Activated naive CD4-positive, alpha-beta T cell treated with anti-CD3 and anti-CD28 coated beads, Interleukin-2, amount 50 U/mL, for 72 hours (primary cell): ENCODE measurements at regions not wholly inside any gene's neighbourhood (a gene's known extent, or its start where the extent isn't known, plus 50 kb on each side); places are given as distances from the start of the nearest gene placed in this dataset.

Experiments
- ATAC-seq, 2 donors: fragments of 150-1000 bp; cut with Tn5 transposase; 2 replicates each; pipeline ENCODE4 v1.10.0; 2021; ENCODE audit warnings: mild to moderate bottlenecking in 2 of 2, moderate library complexity in 2 of 2
- DNase-seq, 2 donors: peaks; one replicate each; pipeline ENCODE4 v3.0.0; 2021 to 2022; ENCODE audit warnings: low spot score in 2 of 2
- H3K27ac Mint-ChIP-seq, 2 donors: one replicate each; pipeline ENCODE4 v1.8.0; 2022; ENCODE audit warnings: mild to moderate bottlenecking in 2 of 2, mixed read lengths in 2 of 2
- H3K36me3 Mint-ChIP-seq, 2 donors: one replicate each; pipeline ENCODE4 v1.8.0; 2022; ENCODE audit warnings: mixed read lengths in 2 of 2
- H3K9me3 Mint-ChIP-seq, 2 donors: one replicate each; pipeline ENCODE4 v1.8.0; 2022; ENCODE audit warnings: mixed read lengths in 2 of 2

GRCh38 chr13:53694814-53695532 is 666.4 kb downstream of the OLFM4 start:
- H3K36me3 Mint-ChIP-seq, result peaks cover 0 to 7% of the 10 kb centered on the region in 2 donors
- no peak for ATAC-seq
- peaks cover 20 to 23% of the 10 kb centered on the region in 2 donors for H3K9me3 Mint-ChIP-seq
- H3K27ac Mint-ChIP-seq, result no peak overlapping the region
- DNase-seq, result no peak

DNA sequence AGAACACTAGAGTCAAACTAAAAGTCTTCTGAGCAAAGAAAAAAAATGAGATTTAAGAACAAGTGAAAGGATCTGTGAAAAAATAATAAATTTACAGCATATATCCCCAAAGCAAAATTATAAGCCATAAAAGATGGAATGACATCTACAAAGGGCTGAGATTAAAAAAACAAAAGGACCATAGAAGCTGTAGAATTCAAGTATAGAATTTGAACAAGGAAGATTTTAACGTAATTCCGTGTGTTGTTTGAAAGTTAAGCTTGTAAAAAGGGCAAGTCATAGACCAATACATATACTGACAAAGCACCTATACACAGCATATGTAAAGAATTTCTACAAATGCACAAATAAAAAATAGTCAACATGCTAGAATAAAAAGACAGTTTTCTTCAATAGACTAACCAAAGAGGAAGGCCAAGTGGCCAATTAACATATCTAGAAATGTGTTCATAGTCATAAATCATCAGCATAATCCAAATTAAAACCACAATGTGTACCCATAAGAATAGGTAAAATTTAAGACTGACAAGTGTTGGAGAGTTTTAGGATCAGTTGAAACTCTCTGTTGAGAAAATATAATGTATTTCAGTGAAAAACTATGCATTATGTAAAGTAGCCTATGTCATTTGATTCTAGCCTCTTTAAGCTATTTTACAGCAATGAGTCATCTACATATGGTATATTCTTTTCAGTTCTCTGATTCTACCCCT is 674.9 kb downstream of the OLFM4 start:
- Mint-ChIP-seq H3K27ac (no peak overlapping the region), H3K36me3 (peaks cover 0 to 7% of the 10 kb centered on the region in 2 donors), H3K9me3 (peaks cover 20 to 33% of the 10 kb centered on the region in 2 donors)
- DNase-seq (no peak), ATAC-seq (no peak)

GRCh38 chr13:53719281-53719680 is 690.7 kb downstream of the OLFM4 start:
- Mint-ChIP-seq H3K27ac (no peak overlapping the region), H3K9me3 (peaks cover 21% of the 10 kb centered on the region in 2 donors), H3K36me3 (peaks cover 0 to 9% of the 10 kb centered on the region in 2 donors)
- ATAC-seq, result no peak
- no peak for DNase-seq

- ATAC-seq (no peak), DNase-seq (no peak)
- no peaks in the 10 kb centered on the region for H3K36me3 Mint-ChIP-seq
- H3K27ac Mint-ChIP-seq, result no peak overlapping the region
- peaks cover 3 to 5% of the 10 kb centered on the region in 2 donors for H3K9me3 Mint-ChIP-seq
These were observed 704.1 kb downstream of the OLFM4 start for GRCh38 chr13:53732664-53733063.

DNA sequence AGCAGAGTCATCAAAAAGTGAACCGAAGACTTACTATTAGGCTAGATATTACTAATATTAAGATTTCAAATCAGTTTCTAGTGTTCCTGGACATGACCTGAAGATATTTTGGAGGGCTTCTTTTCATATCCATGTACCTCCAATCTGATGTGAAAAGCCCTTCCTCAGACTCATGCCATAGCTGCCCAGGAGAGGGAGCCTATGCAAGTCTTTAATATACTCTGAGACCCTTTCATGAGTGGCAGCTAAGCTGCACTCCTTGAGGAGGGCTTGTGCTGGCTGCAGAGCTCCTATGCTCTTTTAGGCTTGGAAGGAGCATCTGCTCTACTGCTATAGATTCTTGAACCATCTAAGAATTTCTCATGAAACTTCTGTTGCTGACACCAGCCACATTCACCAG is 715.3 kb downstream of the OLFM4 start:
- H3K27ac Mint-ChIP-seq, result no peak overlapping the region
- H3K9me3 Mint-ChIP-seq, result peaks cover 9 to 15% of the 10 kb centered on the region in 2 donors
- no peak for ATAC-seq
- no peaks in the 10 kb centered on the region for H3K36me3 Mint-ChIP-seq
- DNase-seq, result no peak

DNA sequence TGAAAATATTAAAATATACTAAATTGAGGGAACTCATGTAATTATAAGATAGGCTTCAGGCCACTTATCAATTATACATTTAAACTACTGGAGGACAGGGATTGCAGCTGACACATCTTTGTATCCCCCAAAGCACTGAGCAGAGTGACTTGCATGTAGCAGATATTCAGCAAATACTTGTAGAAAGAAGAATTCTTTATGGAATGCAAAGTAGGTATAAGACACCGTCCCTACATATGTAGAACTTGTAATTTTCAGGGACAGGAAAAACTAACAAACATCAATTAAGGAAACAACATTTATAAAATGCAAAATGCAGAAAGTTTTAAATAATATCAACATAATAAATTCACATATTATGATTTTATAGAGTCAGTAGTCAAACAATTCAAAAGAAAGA is 719.2 kb downstream of the OLFM4 start:
- Mint-ChIP-seq H3K36me3 (no peaks in the 10 kb centered on the region), H3K9me3 (peaks cover 18 to 22% of the 10 kb centered on the region in 2 donors), H3K27ac (no peak overlapping the region)
- ATAC-seq (no peak), DNase-seq (no peak)

DNA sequence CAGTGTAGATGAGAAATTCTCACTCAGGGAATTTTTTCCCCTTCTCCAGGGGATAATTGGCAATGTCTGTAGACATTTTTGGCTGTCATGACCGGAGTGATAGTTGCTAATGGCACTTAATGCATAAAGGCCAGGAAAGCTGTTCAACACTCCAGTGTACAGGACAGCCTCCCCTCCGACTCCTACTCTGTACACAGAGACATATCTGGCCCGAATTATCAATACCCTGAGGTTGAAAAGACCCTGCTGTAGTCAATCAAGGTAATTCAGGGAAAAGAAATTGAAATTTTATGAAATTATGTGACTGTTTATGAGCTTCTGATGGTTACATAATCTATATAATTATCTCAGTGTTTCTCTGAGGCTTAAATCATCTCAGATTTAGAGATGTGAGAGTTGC is 720.7 kb downstream of the OLFM4 start:
- no peak overlapping the region for H3K27ac Mint-ChIP-seq
- H3K9me3 Mint-ChIP-seq, result peaks cover 11 to 15% of the 10 kb centered on the region in 2 donors
- H3K36me3 Mint-ChIP-seq, result no peaks in the 10 kb centered on the region
- DNase-seq, result no peak
- ATAC-seq, result no peak

- peaks cover 5 to 13% of the 10 kb centered on the region in 2 donors for H3K9me3 Mint-ChIP-seq
- ATAC-seq, result no peak
- no peak for DNase-seq
- no peak overlapping the region for H3K27ac Mint-ChIP-seq
- H3K36me3 Mint-ChIP-seq, result peaks cover 0 to 4% of the 10 kb centered on the region in 2 donors
These were observed 730.4 kb downstream of the OLFM4 start for GRCh38 chr13:53759016-53759415.

DNA sequence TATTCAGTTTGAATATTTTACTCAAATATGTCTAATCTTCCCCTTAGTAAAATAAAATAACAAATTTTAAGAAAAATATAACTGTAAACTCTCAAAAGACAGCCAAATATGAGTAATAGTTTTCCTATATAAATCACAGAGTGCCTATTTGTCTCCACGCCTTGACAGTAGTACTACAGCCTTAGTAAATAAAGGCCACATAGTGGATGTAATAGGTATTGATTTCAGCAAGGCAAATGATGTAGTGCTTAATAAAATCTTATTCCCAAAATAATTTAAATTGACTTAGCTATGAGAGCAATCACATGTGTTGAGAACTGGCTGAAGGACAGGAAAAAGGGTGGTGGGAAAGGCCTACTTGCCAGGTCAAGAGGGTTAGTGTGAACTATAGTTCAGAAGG is 747.2 kb downstream of the OLFM4 start:
- H3K36me3 Mint-ChIP-seq, result no peaks in the 10 kb centered on the region
- no peak for ATAC-seq
- H3K9me3 Mint-ChIP-seq, result peaks cover 10 to 11% of the 10 kb centered on the region in 2 donors
- no peak overlapping the region for H3K27ac Mint-ChIP-seq
- no peak for DNase-seq

- peaks cover 4% of the 10 kb centered on the region in 2 donors for H3K9me3 Mint-ChIP-seq
- H3K27ac Mint-ChIP-seq, result no peak overlapping the region
- no peak for ATAC-seq
- no peaks in the 10 kb centered on the region for H3K36me3 Mint-ChIP-seq
- no peak for DNase-seq
These were observed 750.3 kb downstream of the OLFM4 start for GRCh38 chr13:53778937-53779336.

DNA sequence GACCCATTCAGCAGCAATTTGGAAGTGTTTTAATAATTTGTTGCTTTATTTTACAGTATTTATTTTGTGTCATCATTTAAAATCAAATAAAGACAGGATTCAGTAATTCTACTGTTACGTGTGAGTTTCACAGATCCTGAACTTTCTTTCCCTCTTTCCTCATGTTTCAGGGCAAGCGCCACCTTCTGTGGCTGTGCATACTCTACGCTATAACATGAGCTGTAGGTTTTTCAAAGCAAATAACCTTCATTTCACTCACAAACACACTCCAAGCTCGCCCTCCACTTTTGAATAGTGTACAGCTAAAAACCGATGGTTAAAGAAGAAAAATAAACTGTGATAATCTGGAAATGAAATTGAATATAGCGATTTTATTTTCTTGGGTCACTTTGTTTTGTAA is 753.3 kb downstream of the OLFM4 start:
- no peaks in the 10 kb centered on the region for H3K9me3 Mint-ChIP-seq
- H3K36me3 Mint-ChIP-seq, result no peaks in the 10 kb centered on the region
- DNase-seq (no peak), ATAC-seq (no peak)
- no peak overlapping the region for H3K27ac Mint-ChIP-seq

- no peak overlapping the region for H3K27ac Mint-ChIP-seq
- H3K36me3 Mint-ChIP-seq, result no peaks in the 10 kb centered on the region
- H3K9me3 Mint-ChIP-seq, result peaks cover 0 to 4% of the 10 kb centered on the region in 2 donors
- ATAC-seq, result no peak
- DNase-seq, result peak in 1 of 2 donors; percentile 7
These were observed 753.9 kb downstream of the OLFM4 start for GRCh38 chr13:53782488-53782961.

DNA sequence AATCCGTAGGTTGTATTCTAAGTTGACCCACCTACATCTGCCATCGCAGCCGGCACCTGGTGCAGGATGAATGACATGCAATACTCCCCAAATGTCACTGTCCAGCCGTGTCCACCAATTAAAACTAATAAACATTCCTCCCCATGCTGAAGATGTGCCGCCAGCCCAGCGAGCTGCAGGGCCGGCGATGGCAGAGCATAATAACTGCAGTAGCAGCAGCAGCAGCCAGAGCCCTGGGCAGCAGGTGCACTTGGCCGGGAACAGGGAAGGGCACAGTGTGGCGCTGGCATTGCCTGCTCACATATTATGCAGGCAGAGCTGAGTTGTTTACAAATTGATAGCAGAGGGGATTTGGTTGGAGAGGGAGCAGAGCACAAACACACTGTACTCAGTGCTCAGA is 754.9 kb downstream of the OLFM4 start:
- Mint-ChIP-seq H3K9me3 (peaks cover 0 to 4% of the 10 kb centered on the region in 2 donors), H3K36me3 (no peaks in the 10 kb centered on the region), H3K27ac (no peak overlapping the region)
- no peak for DNase-seq
- ATAC-seq, result no peak

DNA sequence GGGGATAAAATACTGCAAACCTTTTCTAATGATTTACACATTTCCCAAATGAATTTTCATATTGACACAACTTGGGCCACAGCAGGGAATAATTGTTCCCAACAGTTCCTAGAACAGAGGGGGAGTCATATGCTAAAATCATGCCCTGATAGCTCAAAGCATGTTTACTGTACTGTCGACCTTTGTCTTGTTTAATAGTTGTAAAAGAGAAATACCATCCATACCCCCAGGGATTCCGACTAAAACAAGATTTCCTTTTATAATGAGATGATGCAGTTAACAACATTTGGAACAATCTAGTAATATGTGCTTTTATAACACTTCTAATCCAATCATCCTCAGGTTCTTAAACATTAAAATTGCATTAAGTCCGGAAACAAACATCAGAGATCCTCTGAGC is 759.7 kb downstream of the OLFM4 start:
- DNase-seq (no peak), ATAC-seq (no peak)
- no peaks in the 10 kb centered on the region for H3K36me3 Mint-ChIP-seq
- peaks cover 4% of the 10 kb centered on the region in 2 donors for H3K9me3 Mint-ChIP-seq
- no peak overlapping the region for H3K27ac Mint-ChIP-seq

DNA sequence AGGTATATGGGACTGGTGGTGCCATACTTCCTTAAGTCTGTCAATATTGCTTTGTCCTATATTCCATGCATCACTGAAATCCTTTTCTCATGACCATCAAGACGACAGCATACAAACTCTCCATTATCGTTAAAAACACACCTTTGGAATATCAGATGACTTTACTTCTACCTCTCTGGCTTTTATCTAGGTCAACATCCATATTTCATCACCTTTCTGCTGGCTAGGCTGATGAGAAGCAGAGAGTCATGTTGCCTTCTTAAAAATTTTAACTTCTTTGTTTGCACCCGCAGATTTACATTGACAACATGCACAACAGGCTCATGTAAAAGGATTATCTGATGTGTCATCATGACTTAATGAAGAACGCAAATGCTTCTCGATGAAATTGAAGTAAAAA is 771.4 kb downstream of the OLFM4 start:
- Mint-ChIP-seq H3K27ac (no peak overlapping the region), H3K36me3 (no peaks in the 10 kb centered on the region), H3K9me3 (peaks cover 7 to 20% of the 10 kb centered on the region in 2 donors)
- ATAC-seq (no peak), DNase-seq (no peak)

DNA sequence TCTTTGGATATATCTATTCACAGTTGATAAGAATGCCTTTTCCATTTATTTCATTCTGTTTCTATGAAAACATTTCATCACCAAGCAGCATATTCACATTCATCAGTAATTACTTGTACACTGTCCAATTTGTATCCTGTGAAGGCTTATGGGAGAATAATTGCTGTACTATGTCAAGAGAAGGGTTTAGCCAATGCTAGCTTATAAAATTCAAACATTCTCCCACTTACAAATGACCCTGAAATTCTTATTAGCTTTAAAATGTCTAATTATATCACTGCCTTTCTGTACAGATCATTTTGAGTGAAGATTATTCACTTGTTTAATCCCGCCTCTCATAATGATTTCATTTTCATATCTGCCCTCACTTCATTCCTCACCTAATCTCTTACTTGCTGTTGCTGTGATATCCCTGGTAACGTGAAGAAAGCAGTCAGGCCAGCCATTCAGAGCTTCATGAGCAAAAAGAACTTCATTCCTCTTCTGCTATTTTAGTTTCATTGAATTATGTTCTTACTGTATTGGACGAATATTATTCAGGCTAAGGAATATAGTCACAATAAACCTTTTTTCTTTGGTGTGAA is 778.7 kb downstream of the OLFM4 start:
- peaks cover 13 to 20% of the 10 kb centered on the region in 2 donors for H3K9me3 Mint-ChIP-seq
- no peak overlapping the region for H3K27ac Mint-ChIP-seq
- DNase-seq (no peak), ATAC-seq (no peak)
- no peaks in the 10 kb centered on the region for H3K36me3 Mint-ChIP-seq

DNA sequence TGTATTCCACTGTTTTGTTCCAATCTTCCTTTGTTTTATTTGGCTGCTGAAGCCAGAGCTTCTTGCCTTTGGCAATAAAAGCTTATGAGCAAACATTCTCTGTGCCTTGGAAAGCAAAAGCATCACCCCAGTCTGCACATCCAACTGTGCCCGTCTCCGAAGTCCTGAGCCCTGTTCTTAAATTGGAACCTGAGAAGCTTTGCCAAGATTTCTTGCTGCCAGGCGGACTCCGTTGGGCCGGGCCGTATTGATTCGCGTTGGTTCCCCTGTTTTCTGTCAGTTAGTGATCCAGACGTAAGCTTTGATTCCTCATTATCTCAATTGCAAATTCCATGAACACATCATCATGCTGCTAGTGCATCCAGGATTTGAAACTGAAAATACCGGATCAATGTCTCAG is 793.0 kb downstream of the OLFM4 start:
- peaks cover 5 to 6% of the 10 kb centered on the region in 2 donors for H3K9me3 Mint-ChIP-seq
- H3K27ac Mint-ChIP-seq, result no peak overlapping the region
- no peak for ATAC-seq
- H3K36me3 Mint-ChIP-seq, result no peaks in the 10 kb centered on the region
- DNase-seq, result no peak
